IPS DF 4.7 (cell line): ENCODE measurements at regions not wholly inside any gene's neighbourhood (a gene's known extent, or its start where the extent isn't known, plus 50 kb on each side); places are given as distances from the start of the nearest gene placed in this dataset.
"Not testable (repeated sequence)": the region's sequence is repeated elsewhere in the genome, so short reads cannot be mapped to it uniquely, and the experiment has no call there.

Experiments
- DNase-seq: peaks from one replicate; pipeline ENCODE4 v3.0.0-alpha.2; 2013; ENCODE audit warnings: low spot score; ENCODE audit errors: extremely low read depth

DNA sequence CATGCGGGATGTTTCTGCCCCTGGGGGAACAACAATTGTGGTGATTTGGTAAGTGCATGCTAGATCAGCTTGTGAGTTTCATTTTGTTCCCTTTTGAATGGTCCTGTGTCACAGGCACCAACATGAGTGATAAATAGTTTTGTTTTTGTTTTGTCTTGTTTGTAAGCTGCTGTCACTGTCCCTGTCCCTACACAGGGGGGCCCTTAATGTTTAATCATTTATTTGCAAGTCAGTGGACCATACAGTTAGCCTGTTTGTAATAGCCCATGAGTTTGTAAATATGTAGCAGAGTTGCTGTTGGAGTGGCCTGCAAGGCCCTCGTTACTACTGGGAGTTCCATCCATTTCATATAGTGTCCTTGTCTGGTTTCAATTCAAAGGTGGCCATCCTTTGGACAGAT lies 979.6 kb upstream of the SPRY2 start:
- DNase-seq: no peak

DNA sequence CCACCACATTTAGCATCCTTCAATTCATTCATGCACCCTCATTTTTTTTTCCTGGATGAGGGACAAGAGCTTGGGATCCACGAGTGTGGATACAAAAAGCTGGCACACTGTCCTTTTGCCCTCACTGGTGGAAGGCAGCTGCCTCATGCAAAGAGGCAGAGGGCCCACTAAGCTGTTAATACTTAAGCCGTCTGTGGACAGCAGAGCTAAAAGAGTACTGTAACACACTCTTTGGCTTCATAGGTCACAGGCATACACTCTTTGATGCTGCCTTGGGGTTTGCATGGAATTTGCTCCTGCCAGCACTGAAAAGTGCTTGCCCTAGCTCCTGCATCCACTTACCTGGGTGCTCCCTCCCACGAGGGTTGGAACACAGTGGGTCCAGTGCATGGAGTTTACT lies 978.4 kb upstream of the SPRY2 start:
- DNase-seq: no peak

DNA sequence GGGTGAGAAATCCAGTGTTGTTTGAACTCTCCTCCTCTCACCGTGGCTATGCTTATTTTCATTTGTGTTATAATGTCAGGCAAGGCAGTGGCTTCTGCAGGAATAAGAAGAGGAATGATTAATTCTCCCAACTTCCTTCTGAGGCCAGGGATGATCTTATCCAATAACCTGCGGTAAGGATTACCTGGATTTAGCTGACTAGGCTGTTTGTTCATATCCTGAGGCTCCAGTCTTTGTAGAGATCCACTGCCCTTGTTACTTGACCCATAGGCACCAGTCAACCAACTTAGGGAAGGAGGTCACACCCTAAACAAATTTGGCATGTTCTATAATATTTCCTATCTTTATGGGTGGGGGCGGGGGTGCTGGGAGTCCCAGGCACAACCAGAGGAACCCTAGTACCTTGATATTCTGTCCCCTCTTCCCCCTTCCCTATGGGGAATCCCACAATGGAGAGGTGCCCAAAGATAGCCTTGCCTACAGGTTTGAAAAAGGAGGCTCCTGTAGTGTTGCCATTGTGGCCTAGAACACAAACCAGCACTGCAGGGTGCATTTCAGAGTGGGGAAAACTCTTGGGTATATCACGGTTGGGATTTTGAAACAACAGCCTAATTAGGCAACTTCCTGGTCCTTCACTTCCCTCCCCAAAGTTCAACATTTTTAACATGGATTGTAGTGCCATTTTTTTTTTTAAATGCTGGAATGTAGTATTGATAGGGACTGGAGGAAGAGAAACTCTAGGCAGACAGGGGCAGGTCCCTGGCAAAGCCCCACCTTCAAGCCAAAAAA lies 977.5 kb upstream of the SPRY2 start:
- DNase-seq: no peak

DNA sequence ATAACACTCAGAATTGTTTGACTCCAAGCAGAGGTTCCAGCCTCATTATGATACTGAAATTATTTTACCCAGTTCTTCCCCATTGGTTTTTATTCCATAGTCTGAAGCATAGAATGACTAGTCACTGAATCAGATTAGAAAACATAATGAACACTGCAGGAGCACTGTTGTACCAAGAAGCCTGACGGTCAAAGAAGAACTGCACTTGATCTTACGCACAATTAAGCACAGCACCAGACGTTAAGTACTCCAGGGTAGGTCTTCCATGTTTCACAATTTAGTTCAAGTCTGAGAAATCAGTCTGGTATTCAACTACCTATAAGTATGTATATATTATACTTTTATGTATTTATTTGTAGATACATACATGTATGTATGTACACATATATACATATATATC lies 973.5 kb upstream of the SPRY2 start:
- DNase-seq: no peak

DNA sequence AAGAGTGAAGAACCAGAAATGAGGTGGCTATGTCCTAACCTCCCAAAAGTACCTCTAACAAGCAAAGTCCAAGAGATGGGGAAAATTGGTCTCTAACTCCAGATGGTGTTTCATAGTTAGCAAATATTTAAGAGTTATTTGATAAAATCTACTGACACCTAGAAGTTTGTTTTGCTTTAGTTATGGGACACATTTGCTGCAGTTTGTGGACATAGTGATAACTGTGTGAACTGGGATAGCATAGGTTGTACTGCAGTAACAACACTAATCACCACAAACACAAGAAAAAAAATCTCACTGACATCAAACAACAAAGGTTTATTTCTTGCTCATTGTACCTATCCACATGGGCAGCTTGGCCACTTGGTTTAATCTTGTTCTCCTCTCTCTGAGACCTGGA lies 965.0 kb upstream of the SPRY2 start:
- DNase-seq: no peak

DNA sequence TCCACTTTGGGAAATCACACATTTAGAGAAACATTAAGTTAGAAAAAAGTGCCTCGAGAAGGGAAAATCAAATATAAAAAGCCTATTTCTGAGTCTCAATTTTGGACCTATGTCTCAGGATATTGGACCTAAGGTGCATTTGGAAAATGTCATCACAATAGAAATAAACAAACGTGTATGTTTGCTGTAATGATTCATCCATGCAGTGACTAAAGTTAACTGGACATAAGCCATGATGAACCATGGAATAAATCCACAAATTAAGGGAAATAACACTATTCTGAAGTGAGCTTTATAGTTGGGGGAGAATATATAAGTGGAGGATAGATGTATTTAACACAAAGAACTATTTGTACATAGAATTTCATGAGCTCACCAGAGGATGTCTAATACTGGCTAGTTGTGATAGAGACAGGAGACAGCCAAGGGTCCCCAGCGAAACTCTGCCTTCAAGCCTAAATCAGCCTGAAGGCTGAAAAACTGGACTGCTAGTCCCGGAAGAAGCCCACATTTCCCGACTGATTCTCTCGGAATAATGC lies 963.3 kb upstream of the SPRY2 start:
- no peak for DNase-seq

DNA sequence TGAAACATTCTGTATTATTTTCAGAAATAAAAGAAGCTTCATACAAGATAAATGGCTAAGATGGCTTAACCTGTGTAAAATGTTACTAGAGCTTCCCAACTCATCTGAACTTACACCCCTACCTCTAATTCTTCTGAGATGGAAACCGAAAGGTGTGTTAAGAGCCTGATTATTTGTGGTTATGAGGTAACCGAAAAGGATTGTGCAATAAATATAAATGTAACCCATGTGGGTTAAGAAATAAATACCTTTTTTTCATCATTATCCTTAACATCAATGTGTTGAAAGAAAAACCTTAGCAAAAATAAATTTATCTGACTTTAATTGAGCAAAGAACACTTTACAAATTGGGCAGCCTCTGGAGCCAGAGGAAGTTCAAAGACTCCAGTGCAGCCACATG lies 961.8 kb upstream of the SPRY2 start:
- no peak for DNase-seq

DNA sequence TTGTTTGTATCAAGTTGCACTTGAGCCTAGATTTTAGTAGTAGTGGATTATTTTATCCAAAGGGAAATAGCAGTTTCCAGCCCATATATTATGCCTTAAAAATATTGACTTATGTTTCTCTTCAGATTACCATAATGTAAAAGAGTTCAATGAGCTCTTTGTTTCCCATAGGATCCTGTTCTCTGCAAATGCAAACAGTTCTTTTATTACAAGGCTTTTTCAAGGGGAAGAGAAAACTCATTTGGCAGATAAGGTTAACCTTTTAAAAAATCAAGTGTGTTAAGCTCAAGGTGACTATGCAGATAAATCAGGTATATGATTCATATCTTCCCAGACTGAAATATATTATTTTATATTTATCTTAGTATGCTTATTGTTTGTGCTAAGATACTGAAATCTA lies 961.2 kb upstream of the SPRY2 start:
- DNase-seq: no peak

DNA sequence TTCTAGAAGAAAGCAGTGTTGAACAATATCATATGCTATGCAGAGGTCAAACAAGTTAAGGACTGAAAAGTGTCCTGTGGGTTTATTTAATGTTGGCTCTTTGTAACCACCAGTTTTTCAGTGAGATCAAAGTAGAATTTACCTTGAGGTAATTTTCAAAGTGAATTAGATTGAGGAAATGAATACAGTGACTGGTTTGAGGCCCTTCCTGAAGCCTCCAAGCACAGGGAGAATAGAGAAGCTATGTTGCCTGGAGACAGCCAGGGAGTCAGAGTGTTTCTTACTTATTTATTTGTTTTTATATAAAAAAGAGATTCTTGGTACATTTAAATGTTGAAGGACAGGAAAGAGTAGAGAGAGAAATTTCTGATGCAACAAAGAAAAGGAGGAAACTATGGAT lies 954.3 kb upstream of the SPRY2 start:
- no peak for DNase-seq

DNA sequence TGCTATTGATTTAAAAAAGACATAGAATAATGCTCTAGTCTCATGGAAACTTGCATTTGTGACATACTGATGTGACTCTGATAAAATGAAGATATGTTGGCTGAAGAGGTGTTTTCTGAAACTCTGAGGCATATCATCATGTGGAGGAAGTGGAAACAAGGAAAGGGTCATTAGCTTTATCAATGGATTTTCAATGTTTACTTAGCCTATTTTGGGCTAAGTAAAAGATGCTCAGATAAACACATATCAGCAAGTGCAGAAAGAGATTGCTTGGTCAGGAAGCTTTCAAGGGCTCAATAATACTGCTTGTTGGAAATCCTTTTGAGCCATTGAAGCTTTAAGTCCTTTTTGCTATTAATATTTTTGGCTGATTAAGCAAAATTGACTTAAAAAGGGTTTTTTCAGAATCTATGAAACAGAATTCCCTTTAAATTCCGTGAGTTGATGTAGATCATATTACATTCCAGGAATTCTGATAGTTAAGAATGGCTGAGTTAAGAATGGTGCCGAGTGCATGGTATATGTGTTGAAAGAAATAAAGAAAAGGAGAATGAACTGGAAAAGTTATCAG lies 952.8 kb upstream of the SPRY2 start:
- DNase-seq: no peak

DNA sequence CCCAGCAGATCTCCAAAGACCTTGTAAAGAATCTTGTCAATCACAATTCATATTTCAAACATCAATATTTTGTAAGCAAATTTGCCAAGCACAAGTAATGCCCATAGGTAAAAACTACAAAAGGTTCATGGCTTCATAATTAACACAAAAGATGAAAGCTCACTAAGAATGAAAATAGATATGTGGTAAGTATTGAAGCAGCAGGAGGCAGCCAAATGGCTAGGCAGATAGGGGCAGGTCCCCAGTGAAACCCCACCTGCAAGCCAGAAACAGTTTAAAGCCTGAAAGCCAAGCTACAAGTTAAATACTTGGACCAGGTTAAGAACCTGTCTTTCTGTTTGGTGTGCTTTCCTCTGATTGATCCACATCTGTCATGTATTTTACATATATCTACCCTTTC lies 942.6 kb upstream of the SPRY2 start:
- no peak for DNase-seq

DNA sequence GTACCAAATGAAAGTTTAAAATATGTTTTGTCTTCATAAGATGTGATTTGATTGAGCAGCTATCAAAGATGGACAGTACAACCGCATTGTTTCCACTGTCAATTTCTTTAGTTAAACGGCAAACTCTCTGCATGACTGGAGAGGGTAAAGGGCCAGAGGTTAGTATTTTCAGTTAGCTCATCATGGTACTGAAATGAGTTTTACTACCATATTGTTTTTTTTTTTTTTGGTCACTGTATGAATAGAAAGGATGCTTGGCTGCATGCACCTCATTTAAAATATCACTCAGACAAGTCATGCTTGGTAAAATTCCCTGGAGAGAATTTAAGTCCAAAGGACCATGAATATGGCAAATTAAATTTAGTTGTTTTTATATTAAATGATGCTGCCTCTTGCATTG lies 942.1 kb upstream of the SPRY2 start:
- DNase-seq: no peak

DNA sequence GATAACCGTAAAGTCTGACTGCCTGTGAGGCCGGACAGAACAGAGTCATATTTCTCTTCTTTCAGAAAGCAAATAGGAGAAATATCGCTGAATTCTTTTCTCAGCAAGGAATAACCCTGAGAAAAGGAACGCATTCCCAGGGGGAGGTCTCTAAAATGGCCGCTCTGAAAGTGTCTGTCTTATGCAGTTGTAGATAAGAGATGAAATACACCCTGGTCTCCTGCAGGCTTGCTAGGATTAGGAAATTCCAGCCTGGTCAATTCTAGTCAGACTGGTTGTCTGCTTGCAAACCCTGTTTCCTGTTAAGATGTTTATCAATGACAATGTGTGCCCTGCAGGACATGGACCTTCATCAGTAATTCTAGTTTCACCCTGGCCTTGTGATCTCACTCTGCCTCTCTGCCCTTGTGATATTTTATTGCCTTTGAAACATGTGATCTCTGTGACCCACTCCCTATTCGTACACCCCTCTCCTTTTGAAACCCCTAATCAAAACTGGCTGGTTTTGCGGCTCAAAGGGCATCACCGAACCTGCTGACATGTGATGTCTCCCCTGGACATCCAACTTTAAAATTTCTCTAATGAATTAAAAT lies 934.8 kb upstream of the SPRY2 start:
- no peak for DNase-seq

DNA sequence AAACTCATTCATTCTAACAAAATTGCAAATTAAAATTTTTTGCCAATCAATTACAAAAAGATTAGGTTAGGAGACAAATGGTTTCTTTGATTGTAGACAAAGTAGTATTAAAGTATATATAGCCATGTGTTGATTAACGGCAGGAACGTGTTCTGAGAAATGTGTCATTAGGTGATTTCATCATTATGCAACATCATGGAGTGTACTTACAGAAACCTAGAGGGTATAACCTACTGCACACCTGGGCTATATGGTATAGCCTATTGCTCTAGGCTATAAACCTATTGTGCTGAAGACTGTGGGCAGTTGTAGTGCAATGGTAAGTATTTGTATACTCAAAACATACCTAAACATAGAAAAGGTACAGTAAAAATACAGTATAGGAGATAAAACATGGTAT lies 906.8 kb upstream of the SPRY2 start:
- DNase-seq: no peak

DNA sequence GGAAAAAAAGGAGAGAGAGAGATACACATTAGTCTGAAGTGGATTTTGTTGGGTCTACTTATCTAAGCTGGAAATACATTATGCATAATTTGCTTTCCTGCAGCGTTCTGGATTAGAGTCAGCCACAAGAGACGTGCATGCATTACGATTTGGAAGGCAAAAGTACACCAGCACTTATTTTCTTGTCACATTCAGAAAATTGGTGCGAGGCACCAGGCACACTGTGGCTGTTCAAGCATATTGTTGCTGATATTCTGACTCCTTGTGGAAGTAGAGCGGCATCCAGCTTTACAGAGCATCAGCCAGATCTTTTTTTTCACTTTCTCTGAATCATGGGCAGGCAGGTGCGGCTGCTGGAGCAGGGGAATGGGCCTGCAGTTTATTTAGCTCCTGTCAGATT lies 905.6 kb upstream of the SPRY2 start:
- DNase-seq: no peak

DNA sequence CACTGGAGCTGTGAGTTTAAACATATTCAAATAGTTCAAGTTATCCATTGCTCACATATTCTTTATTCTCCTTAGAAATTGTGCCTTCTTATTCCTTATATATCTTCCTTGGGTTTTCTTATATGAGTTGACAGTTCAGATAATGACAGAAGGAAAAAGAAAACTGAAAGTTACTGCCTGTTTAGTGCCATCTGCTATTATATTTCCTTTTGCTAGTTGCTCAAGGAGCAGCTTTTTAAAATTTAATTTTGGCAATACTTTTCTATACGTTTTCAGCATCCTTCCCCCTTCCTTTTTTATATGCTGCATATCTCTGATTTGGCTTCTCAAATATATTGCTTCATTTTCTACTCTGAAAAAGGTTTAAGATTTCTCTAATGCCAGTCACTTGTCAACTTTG lies 903.1 kb upstream of the SPRY2 start:
- no peak for DNase-seq

DNA sequence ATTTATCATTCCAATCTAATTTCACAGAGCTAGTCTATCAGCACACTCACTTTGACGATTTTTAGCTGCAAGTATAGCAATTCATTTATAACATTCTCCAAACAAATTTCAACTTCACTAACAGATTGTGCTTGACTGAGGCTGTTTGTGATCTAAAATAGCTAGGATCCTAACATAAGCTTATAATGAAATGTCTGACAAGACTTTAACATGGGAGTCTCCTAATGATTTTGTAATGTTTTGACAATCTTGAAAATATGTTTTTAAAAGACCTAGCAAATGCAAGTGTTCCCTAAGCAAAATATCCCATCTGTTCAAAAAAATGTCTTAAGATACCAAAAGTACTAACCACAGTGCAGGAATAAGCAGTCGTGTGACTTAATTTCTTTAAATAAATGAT lies 889.5 kb upstream of the SPRY2 start:
- no peak for DNase-seq

DNA sequence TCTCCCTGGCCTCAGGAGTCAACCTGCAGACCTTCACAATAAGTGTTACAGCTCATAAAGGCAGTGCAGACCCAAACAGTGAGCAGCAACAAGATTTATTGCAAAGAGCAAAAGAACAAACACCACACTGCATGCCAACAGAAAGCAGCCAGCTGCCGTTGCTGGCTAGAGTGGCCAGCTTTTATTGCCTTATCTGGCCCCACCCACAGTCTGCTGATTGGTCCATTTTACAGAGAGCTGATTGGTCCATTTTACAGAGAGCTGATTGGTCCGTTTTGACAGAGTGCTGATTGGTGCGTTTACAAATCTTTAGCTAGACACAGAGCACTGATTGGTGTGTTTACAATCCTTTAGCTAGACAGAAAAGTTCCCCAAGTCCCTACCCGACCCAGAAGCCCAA lies 885.9 kb upstream of the SPRY2 start:
- DNase-seq: not testable (repeated sequence)

DNA sequence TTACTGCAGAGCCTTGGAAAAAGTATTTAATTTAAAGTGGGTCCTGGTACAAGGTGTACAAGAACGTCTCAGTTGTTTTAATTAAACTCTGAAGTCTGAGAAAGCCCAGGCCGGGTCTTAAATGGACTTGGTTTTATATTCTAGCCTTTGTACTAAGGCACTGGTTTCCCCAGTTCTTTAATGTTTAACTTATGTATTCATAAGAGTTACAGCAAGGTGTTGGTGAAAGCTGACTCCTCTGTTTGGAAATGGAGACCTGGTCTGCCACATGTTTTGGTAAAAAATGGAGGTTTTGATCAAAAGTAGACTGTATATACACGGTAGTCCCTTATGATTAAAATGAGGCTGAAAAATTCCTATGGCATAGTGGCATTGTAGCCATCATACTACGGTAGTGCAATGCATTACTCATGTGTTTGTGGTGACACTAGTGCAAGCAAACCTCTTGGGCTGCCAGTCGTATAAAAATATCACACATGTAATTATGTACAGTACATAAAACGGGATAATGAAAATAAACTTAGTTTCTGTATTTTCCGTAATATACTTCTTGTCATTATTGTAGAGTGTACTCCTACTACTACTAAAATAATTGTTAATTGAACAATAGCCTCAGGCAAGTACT lies 883.4 kb upstream of the SPRY2 start:
- DNase-seq: no peak

DNA sequence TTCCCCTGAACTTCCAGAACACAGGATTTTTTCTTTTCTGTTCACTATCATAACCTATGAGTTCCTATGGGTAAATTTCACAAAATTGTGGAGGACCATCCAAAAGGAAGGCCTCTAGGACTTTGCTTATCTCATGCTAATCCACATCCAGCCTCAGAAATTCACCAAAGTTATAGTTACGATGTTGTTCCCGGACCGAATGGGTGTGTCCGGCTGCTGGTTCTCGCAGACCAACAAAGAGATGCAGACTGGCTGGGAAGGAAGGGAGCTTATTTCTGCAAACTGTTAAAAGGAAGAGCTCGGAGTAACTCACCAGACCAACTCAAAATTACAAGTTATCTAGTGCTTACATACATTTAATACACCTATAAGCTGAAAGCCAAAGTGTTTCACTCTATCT lies 882.9 kb upstream of the SPRY2 start:
- no peak for DNase-seq

DNA sequence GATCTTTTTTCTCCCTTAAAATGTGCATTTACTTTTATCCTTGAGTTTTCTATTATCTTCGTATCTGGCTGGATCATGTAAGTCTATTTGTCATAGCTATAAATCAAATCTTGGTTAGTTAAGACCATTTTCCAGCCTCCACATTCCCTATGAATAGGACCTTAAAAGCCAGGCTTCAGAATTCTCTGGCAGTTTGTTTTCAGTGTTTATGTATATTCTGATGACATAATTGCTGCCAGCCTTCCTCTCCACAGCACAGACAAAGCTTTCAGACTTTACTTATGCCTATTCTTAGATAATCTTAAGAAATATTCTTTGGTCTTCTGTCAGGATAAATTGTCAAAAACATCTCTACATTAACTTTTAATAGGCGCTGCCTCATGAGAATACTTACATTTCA lies 870.8 kb upstream of the SPRY2 start:
- no peak for DNase-seq

DNA sequence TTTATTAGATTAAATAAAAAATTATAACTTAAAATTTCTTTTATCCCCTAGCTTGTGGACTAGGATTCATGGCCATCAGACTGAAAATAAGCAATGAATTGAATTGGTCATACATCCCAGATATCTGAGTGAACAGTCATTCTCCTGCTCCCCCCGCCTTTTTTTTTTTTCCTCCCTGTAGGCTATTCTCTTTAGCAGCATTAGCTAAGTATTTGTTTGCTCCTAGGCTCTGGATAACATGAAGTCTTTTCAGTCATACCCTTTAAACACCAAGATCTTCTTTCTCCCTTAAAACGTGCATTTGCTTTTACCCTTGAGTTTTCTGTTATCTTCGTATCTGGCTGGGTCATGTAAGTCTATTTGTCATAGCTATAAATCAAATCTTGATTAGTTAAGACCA lies 866.7 kb upstream of the SPRY2 start:
- DNase-seq: no peak
